ENCODE measurements at regions not wholly inside any gene's neighbourhood (a gene's known extent, or its start where the extent isn't known, plus 50 kb on each side); places are given as distances from the start of the nearest gene placed in this dataset.
A peak's percentile ranks its signal among the peaks of the same experiment; 100 is the strongest.

DNA sequence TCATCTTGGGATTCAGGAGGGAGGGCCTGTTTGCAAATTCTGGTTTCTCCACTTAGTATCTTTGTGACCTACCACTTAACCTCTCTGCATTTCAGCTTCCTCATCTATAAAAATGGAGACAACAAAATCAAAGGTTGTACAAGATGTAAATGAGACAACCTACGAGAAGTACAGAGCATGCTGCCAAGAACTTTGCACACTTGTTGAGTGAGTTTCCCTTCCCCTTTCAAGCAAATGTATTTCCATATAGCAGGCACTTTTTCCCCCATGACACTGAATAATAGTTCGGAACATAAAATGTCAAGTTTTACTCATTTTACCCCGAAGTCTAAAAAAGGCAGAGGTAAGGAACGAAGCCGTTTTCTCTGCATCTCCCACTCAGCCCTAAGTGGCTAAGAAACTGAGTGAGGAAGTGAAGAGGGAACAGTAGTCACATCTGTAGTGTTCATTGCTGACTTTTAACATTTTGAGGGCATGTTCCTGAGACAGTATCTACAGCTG, 159.0 kb downstream of the TLE1 start:
- ChIA-PET POLR2A (ENCODE audit: unreplicated experiment) (no interaction called here), CTCF (no interaction called here)
- no peaks in the 10 kb centered on the region for H3K27me3 ChIP-seq (ENCODE audit: insufficient read depth, low read depth)
- no peaks in the 10 kb centered on the region for H4K20me1 ChIP-seq (ENCODE audit: insufficient read depth)
- H3K4me2 ChIP-seq, result peak overlapping the region; percentile 28
- peaks cover 13% of the 10 kb centered on the region for H3F3A ChIP-seq (ENCODE audit: insufficient read depth, low read depth)
- DNase-seq, result no peak
- no peaks in the 10 kb centered on the region for H3K79me2 ChIP-seq (ENCODE audit: low read depth)
- H2AFZ ChIP-seq, result no peak overlapping the region
- peak overlapping the region; percentile 52 for H3K27ac ChIP-seq
- peaks cover 10% of the 10 kb centered on the region for H3K9me3 ChIP-seq (ENCODE audit: insufficient read depth, low read depth)
- no TSS peak for BruUV-seq (replicated peaks)
- H3K4me3 ChIP-seq, result no peak overlapping the region
- TF ChIP-seq CTCF (conservative IDR thresholded peaks at IDR 0.05), result no peak
- TF ChIP-seq EZH2 (IDR thresholded peaks at IDR 0.05; ENCODE audit: low read depth), result no peak
- no peaks in the 10 kb centered on the region for H3K36me3 ChIP-seq (ENCODE audit: low read depth)
- intact Hi-C loops (cut with micrococcal nuclease; ENCODE audit: unreplicated experiment), result no loop called here
- H3K4me1 ChIP-seq (replicated peaks; ENCODE audit: insufficient read depth), result peaks cover 30% of the 10 kb centered on the region
- no peaks in the 10 kb centered on the region for H3K9me2 ChIP-seq (ENCODE audit: insufficient read depth)

DNA sequence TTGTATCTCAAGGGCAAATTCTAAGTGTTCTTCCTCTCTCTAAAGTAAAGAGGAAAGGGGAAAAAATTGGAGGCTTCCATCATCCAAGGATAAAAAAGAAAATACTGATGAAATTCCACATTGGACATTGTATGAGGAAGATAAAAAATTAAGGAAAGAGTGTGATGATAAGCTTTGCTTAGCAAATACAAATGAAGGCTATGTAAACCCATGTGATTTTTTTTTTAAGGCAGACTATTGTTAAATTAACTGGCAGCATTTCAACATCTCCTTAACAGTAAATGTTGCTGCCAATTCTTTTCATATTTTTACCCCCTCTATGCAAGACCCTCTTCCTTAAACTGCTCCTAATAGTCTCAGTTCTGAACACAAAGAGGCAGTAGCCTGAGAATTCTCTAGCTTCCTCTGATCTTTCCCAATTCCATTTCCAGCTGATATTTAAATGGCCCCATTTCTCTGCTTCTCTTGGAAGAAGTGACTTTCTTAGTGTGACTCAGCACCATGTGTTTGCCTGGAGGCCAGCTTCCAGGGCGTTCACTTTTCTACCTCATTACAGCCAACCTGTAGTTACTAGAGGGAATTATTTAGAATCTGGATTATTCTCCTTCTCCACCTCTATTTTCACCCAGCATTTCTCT, 159.7 kb downstream of the TLE1 start:
- no peak for TF ChIP-seq EZH2 (IDR thresholded peaks at IDR 0.05; ENCODE audit: low read depth)
- TF ChIP-seq CTCF (conservative IDR thresholded peaks at IDR 0.05), result no peak
- DNase-seq, result peak; percentile 53 to 81
- H3K27ac ChIP-seq, result peak overlapping the region; percentile 52
- H3K79me2 ChIP-seq (ENCODE audit: low read depth), result no peaks in the 10 kb centered on the region
- ChIA-PET POLR2A (ENCODE audit: unreplicated experiment) (no interaction called here), CTCF (no interaction called here)
- H3K4me1 ChIP-seq (replicated peaks; ENCODE audit: insufficient read depth), result peaks cover 23% of the 10 kb centered on the region
- H2AFZ ChIP-seq, result no peak overlapping the region
- intact Hi-C loops (cut with micrococcal nuclease; ENCODE audit: unreplicated experiment), result loop anchor here (2.0 kb wide), 1 partner anchor 29 kb away; no protein-coding TSS in a partner anchor
- H4K20me1 ChIP-seq (ENCODE audit: insufficient read depth), result no peaks in the 10 kb centered on the region
- no peaks in the 10 kb centered on the region for H3K36me3 ChIP-seq (ENCODE audit: low read depth)
- H3K9me3 ChIP-seq (ENCODE audit: insufficient read depth, low read depth), result peaks cover 10% of the 10 kb centered on the region
- no TSS peak for BruUV-seq (replicated peaks)
- H3K4me3 ChIP-seq, result no peak overlapping the region
- H3K27me3 ChIP-seq (ENCODE audit: insufficient read depth, low read depth), result no peaks in the 10 kb centered on the region
- no peaks in the 10 kb centered on the region for H3K9me2 ChIP-seq (ENCODE audit: insufficient read depth)
- H3F3A ChIP-seq (ENCODE audit: insufficient read depth, low read depth), result peaks cover 8% of the 10 kb centered on the region; the same call in 1 of the 2 replicates
- peak overlapping the region; percentile 28 for H3K4me2 ChIP-seq

GRCh38 chr9:81526587-81526986, 162.8 kb downstream of the TLE1 start:
- Histone ChIP-seq H4K20me1 (ENCODE audit: insufficient read depth) (no peaks in the 10 kb centered on the region), H3K79me2 (ENCODE audit: low read depth) (no peaks in the 10 kb centered on the region), H3K9me3 (ENCODE audit: insufficient read depth, low read depth) (peaks cover 11% of the 10 kb centered on the region), H3K4me1 (replicated peaks; ENCODE audit: insufficient read depth) (peaks cover 26% of the 10 kb centered on the region), H3K4me3 (no peak overlapping the region), H2AFZ (no peak overlapping the region), H3K27me3 (ENCODE audit: insufficient read depth, low read depth) (no peaks in the 10 kb centered on the region), H3F3A (ENCODE audit: insufficient read depth, low read depth) (peaks cover 8% of the 10 kb centered on the region; the same call in 1 of the 2 replicates), H3K9me2 (ENCODE audit: insufficient read depth) (no peaks in the 10 kb centered on the region), H3K27ac (no peak overlapping the region), H3K36me3 (ENCODE audit: low read depth) (no peaks in the 10 kb centered on the region), H3K4me2 (no peak overlapping the region)
- no TSS peak for BruUV-seq (replicated peaks)
- POLR2A ChIA-PET (ENCODE audit: unreplicated experiment), result no interaction called here
- DNase-seq, result no peak
- CTCF ChIA-PET, result no interaction called here
- TF ChIP-seq EZH2 (IDR thresholded peaks at IDR 0.05; ENCODE audit: low read depth) (no peak), CTCF (conservative IDR thresholded peaks at IDR 0.05) (no peak)
- intact Hi-C loops (cut with micrococcal nuclease; ENCODE audit: unreplicated experiment), result no loop called here
